Caco-2 (cell line): ENCODE measurements at regions not wholly inside any gene's neighbourhood (a gene's known extent, or its start where the extent isn't known, plus 50 kb on each side); places are given as distances from the start of the nearest gene placed in this dataset.

Experiments used
- BruUV-seq: library from RNA; stranded (reverse); fragments of 400-500 nt; replicated peaks from 2 replicates; lab custom pipeline; 2021; lab: Mats Ljungman, UMichigan
- CTCF ChIA-PET: fragments of 300-600 bp; sonication (Branson Sonifier 250); formaldehyde crosslinking; loops from one replicate; lab custom pipeline; 2022; ENCODE audit warnings: antibody characterized with exemption; lab: Charles Lee
- POLR2A ChIA-PET: fragments of 300-600 bp; sonication (Branson Sonifier 250); formaldehyde crosslinking; loops from one replicate; lab custom pipeline; 2022; ENCODE audit warnings: antibody characterized with exemption; lab: Charles Lee
- DNase-seq, 2 experiments: peaks; one replicate each; pipeline versions ENCODE4 v3.0.0 to v3.0.0-alpha.2; 2020 to 2022
- H3K27me3 ChIP-seq: replicated peaks from 2 replicates; pipeline ENCODE4 v1.6.0; 2011; ENCODE audit warnings: low read length; ENCODE audit not compliant: control insufficient read depth, insufficient read depth
- H3K36me3 ChIP-seq: 2 replicates; pipeline ENCODE4 v1.5.1; 2011; ENCODE audit warnings: low read length; ENCODE audit not compliant: control insufficient read depth, insufficient read depth
- H3K4me1 ChIP-seq: fragments of 250-450 bp; sonication (Bioruptor Pico); 2 replicates; pipeline ENCODE4 v1.5.1; 2020; ENCODE audit warnings: mild to moderate bottlenecking
- H3K4me3 ChIP-seq: 2 replicates; pipeline ENCODE4 v1.5.1; 2011; ENCODE audit warnings: low read depth, mild to moderate bottlenecking, control low read depth, low read length
- H3K9me3 ChIP-seq: fragments of 250-450 bp; sonication (Bioruptor Pico); 2 replicates; pipeline ENCODE4 v1.5.1; 2020; ENCODE audit warnings: mild to moderate bottlenecking, moderate library complexity
- H3K27ac Mint-ChIP-seq: one replicate; pipeline ENCODE4 v1.8.0; 2022; ENCODE audit warnings: mixed read lengths; ENCODE audit not compliant: unreplicated experiment
- H3K27me3 Mint-ChIP-seq: one replicate; pipeline ENCODE4 v1.8.0; 2022; ENCODE audit warnings: mixed read lengths; ENCODE audit not compliant: insufficient read depth, unreplicated experiment
- H3K36me3 Mint-ChIP-seq: one replicate; pipeline ENCODE4 v1.8.0; 2022; ENCODE audit warnings: mild to moderate bottlenecking, mixed read lengths; ENCODE audit not compliant: insufficient read depth, unreplicated experiment
- H3K4me1 Mint-ChIP-seq: one replicate; pipeline ENCODE4 v1.8.0; 2022; ENCODE audit warnings: low read depth, mixed read lengths; ENCODE audit not compliant: unreplicated experiment
- H3K4me3 Mint-ChIP-seq: one replicate; pipeline ENCODE4 v1.8.0; 2022; ENCODE audit warnings: mild to moderate bottlenecking, moderate library complexity, mixed read lengths; ENCODE audit not compliant: unreplicated experiment
- H3K9me3 Mint-ChIP-seq: one replicate; pipeline ENCODE4 v1.8.0; 2022; ENCODE audit warnings: mixed read lengths; ENCODE audit not compliant: unreplicated experiment
- intact Hi-C: fragments of 100-400 bp; cut with micrococcal nuclease; formaldehyde crosslinking; loops from one replicate; pipeline ENCODE4 v1.10.0; 2022; ENCODE audit not compliant: unreplicated experiment
- TF ChIP-seq, protein P1 (sequence below), 2 experiments: fragments of 200-600 bp in 1 of 2; IDR thresholded peaks; 1 replicate in 1 of 2; 2 replicates in 1 of 2; pipeline versions ENCODE4 v1.5.1 to v1.8.0; 2011 to 2022; ENCODE audit warnings: antibody characterized with exemption in 1 of 2, control low read depth in 1 of 2, inconsistent platforms in 1 of 2, low read depth in 1 of 2, low read length in 1 of 2, mild to moderate bottlenecking in 1 of 2, moderate library complexity in 1 of 2; ENCODE audit not compliant: insufficient read depth in 1 of 2, severe bottlenecking in 1 of 2, unreplicated experiment in 1 of 2

DNA sequence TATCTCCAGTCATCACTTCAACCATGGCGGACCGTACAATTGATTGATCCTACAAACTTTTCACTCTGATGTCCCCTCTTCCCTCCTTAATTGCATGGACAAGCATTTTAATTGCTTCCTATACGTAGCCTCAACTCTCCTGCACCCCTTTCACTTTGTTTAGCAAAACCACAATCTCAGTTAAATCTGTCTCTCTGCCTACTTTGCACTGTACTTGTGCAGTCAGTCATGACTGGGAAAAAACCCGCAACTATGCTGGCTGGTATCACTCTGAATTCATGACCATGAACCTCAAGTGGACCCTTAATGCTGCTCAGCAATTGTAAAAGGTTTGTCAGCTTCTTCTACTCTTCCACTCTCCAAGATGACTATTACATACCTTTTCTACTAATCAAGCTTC lies 51.7 kb upstream of the AFF2 start:
- no peaks in the 10 kb centered on the region for H3K36me3 Mint-ChIP-seq
- ChIA-PET POLR2A (no interaction called here), CTCF (no interaction called here)
- H3K4me1 Mint-ChIP-seq, result no peaks in the 10 kb centered on the region
- Histone ChIP-seq H3K36me3 (no peaks in the 10 kb centered on the region), H3K9me3 (no peaks in the 10 kb centered on the region), H3K27me3 (no peaks in the 10 kb centered on the region), H3K4me3 (no peak overlapping the region), H3K4me1 (no peaks in the 10 kb centered on the region)
- H3K27me3 Mint-ChIP-seq, result peaks cover 3% of the 10 kb centered on the region
- no peak for DNase-seq
- no peak overlapping the region for H3K27ac Mint-ChIP-seq
- no peak overlapping the region for H3K4me3 Mint-ChIP-seq
- no TSS peak for BruUV-seq
- no peaks in the 10 kb centered on the region for H3K9me3 Mint-ChIP-seq
- intact Hi-C loops, result no loop called here
- TF ChIP-seq, protein P1, sequence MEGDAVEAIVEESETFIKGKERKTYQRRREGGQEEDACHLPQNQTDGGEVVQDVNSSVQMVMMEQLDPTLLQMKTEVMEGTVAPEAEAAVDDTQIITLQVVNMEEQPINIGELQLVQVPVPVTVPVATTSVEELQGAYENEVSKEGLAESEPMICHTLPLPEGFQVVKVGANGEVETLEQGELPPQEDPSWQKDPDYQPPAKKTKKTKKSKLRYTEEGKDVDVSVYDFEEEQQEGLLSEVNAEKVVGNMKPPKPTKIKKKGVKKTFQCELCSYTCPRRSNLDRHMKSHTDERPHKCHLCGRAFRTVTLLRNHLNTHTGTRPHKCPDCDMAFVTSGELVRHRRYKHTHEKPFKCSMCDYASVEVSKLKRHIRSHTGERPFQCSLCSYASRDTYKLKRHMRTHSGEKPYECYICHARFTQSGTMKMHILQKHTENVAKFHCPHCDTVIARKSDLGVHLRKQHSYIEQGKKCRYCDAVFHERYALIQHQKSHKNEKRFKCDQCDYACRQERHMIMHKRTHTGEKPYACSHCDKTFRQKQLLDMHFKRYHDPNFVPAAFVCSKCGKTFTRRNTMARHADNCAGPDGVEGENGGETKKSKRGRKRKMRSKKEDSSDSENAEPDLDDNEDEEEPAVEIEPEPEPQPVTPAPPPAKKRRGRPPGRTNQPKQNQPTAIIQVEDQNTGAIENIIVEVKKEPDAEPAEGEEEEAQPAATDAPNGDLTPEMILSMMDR (IDR thresholded peaks at IDR 0.05; ENCODE audit: insufficient read depth in 1 of 2, low read depth in 1 of 2, low read length in 1 of 2, severe bottlenecking in 1 of 2, unreplicated experiment in 1 of 2), result no peak
